ENCODE measurements at regions not wholly inside any gene's neighbourhood (a gene's known extent, or its start where the extent isn't known, plus 50 kb on each side); places are given as distances from the start of the nearest gene placed in this dataset.

- FAIRE-seq (no peak), DNase-seq (ENCODE audit: insufficient read length, low spot score) (no peak)
Observed at GRCh38 chr10:131658476-131659110, 242.2 kb upstream of the PPP2R2D start.

GRCh38 chr10:131660427-131660826 is 240.4 kb upstream of the PPP2R2D start:
- DNase-seq (ENCODE audit: insufficient read length, low spot score) (no peak), FAIRE-seq (no peak)

GRCh38 chr10:131662851-131663250 is 238.0 kb upstream of the PPP2R2D start:
- DNase-seq (ENCODE audit: insufficient read length, low spot score) (no peak), FAIRE-seq (no peak)

- no peak for DNase-seq (ENCODE audit: insufficient read length, low spot score)
- no peak for FAIRE-seq
Observed at GRCh38 chr10:131663351-131663750, 237.5 kb upstream of the PPP2R2D start.

- DNase-seq (ENCODE audit: insufficient read length, low spot score) (no peak), FAIRE-seq (no peak)
Observed at GRCh38 chr10:131666091-131666490, 234.7 kb upstream of the PPP2R2D start.

GRCh38 chr10:131667047-131667446 is 233.8 kb upstream of the PPP2R2D start:
- DNase-seq (ENCODE audit: insufficient read length, low spot score) (no peak), FAIRE-seq (no peak)

- FAIRE-seq, result no peak
- no peak for DNase-seq (ENCODE audit: insufficient read length, low spot score)
Observed at GRCh38 chr10:131667561-131667960, 233.2 kb upstream of the PPP2R2D start.

GRCh38 chr10:131668903-131669302 is 231.9 kb upstream of the PPP2R2D start:
- FAIRE-seq (no peak), DNase-seq (ENCODE audit: insufficient read length, low spot score) (no peak)

- no peak for FAIRE-seq
- DNase-seq (ENCODE audit: insufficient read length, low spot score), result no peak
Observed at GRCh38 chr10:131669838-131670237, 231.0 kb upstream of the PPP2R2D start.

GRCh38 chr10:131670341-131670740 is 230.5 kb upstream of the PPP2R2D start:
- DNase-seq (ENCODE audit: insufficient read length, low spot score) (no peak), FAIRE-seq (no peak)

- DNase-seq (ENCODE audit: insufficient read length, low spot score) (no peak), FAIRE-seq (no peak)
Observed at GRCh38 chr10:131673396-131673795, 227.4 kb upstream of the PPP2R2D start.

GRCh38 chr10:131674130-131674529 is 226.7 kb upstream of the PPP2R2D start:
- no peak for DNase-seq (ENCODE audit: insufficient read length, low spot score)
- no peak for FAIRE-seq

- FAIRE-seq, result no peak
Observed at GRCh38 chr10:131675104-131675503, 225.7 kb upstream of the PPP2R2D start.

GRCh38 chr10:131676046-131676799 is 224.6 kb upstream of the PPP2R2D start:
- FAIRE-seq, result no peak
- no peak for DNase-seq (ENCODE audit: insufficient read length, low spot score)

More at GRCh38 chr10:131675104-131675503, 225.7 kb upstream of the PPP2R2D start:
- no peak for DNase-seq (ENCODE audit: insufficient read length, low spot score)

- FAIRE-seq (no peak), DNase-seq (ENCODE audit: insufficient read length, low spot score) (no peak)
Observed at GRCh38 chr10:131676800-131677421, 223.9 kb upstream of the PPP2R2D start.

GRCh38 chr10:131677671-131678070 is 223.1 kb upstream of the PPP2R2D start:
- no peak for FAIRE-seq

GRCh38 chr10:131678171-131678570 is 222.6 kb upstream of the PPP2R2D start:
- no peak for FAIRE-seq
- DNase-seq (ENCODE audit: insufficient read length, low spot score), result no peak

More at GRCh38 chr10:131677671-131678070, 223.1 kb upstream of the PPP2R2D start:
- no peak for DNase-seq (ENCODE audit: insufficient read length, low spot score)

- no peak for DNase-seq (ENCODE audit: insufficient read length, low spot score)
- no peak for FAIRE-seq
Observed at GRCh38 chr10:131678613-131679012, 222.2 kb upstream of the PPP2R2D start.

GRCh38 chr10:131679926-131680325 is 220.9 kb upstream of the PPP2R2D start:
- FAIRE-seq (no peak), DNase-seq (ENCODE audit: insufficient read length, low spot score) (no peak)

- FAIRE-seq (no peak), DNase-seq (ENCODE audit: insufficient read length, low spot score) (no peak)
Observed at GRCh38 chr10:131681122-131681521, 219.7 kb upstream of the PPP2R2D start.

GRCh38 chr10:131681656-131682055 is 219.2 kb upstream of the PPP2R2D start:
- DNase-seq (ENCODE audit: insufficient read length, low spot score) (no peak), FAIRE-seq (no peak)
